H9 (cell line): ENCODE measurements at regions not wholly inside any gene's neighbourhood (a gene's known extent, or its start where the extent isn't known, plus 50 kb on each side); places are given as distances from the start of the nearest gene placed in this dataset.

Experiments used
- DNase-seq: peaks from one replicate; pipeline ENCODE4 v3.0.0-alpha.2; 2017
- H2AFZ ChIP-seq: one replicate; pipeline ENCODE4 v1.6.1; 2013; ENCODE audit warnings: mild to moderate bottlenecking, low read length, control low read depth, moderate library complexity
- H2AK5ac ChIP-seq: 2 replicates; pipeline ENCODE4 v1.6.1; 2013; ENCODE audit warnings: low read length, control low read depth, mixed read lengths; ENCODE audit not compliant: insufficient read length
- H2BK120ac ChIP-seq: one replicate; pipeline ENCODE4 v1.6.1; 2013; ENCODE audit warnings: low read depth, mild to moderate bottlenecking, low read length, control low read depth, inconsistent platforms; ENCODE audit not compliant: poor library complexity, severe bottlenecking
- H2BK12ac ChIP-seq: 2 replicates; pipeline ENCODE4 v1.6.1; 2013; ENCODE audit warnings: low read length, control low read depth, mixed read lengths, low read depth; ENCODE audit not compliant: insufficient read length
- H2BK15ac ChIP-seq: 2 replicates; pipeline ENCODE4 v1.6.1; 2013; ENCODE audit warnings: low read depth, low read length, control low read depth
- H2BK20ac ChIP-seq: one replicate; pipeline ENCODE4 v1.6.1; 2013; ENCODE audit warnings: low read depth, mild to moderate bottlenecking, low read length, control low read depth, inconsistent platforms; ENCODE audit not compliant: poor library complexity, severe bottlenecking
- H2BK5ac ChIP-seq: 2 replicates; pipeline ENCODE4 v1.6.1; 2013; ENCODE audit warnings: low read length, control low read depth, mixed read lengths; ENCODE audit not compliant: insufficient read length
- H3K14ac ChIP-seq: 2 replicates; pipeline ENCODE4 v1.6.1; 2013; ENCODE audit warnings: low read length, control low read depth; ENCODE audit not compliant: insufficient read depth
- H3K18ac ChIP-seq: 2 replicates; pipeline ENCODE4 v1.6.1; 2013; ENCODE audit warnings: low read depth, mild to moderate bottlenecking, mixed read lengths, low read length, control low read depth; ENCODE audit not compliant: insufficient read length
- H3K23ac ChIP-seq: 2 replicates; pipeline ENCODE4 v1.6.1; 2013; ENCODE audit warnings: low read length, control low read depth, mixed read lengths, low read depth; ENCODE audit not compliant: insufficient read length
- H3K23me2 ChIP-seq: 2 replicates; pipeline ENCODE4 v1.6.1; 2013; ENCODE audit warnings: low read depth, mild to moderate bottlenecking, mixed read lengths, low read length, control low read depth; ENCODE audit not compliant: insufficient read length, poor library complexity, severe bottlenecking
- H3K27ac ChIP-seq: 2 replicates; pipeline ENCODE4 v1.5.1; 2013; ENCODE audit warnings: low read length, control low read depth, mixed read lengths, low read depth; ENCODE audit not compliant: insufficient read length
- H3K27me3 ChIP-seq: 2 replicates; pipeline ENCODE4 v1.6.1; 2013; ENCODE audit warnings: low read length, control low read depth, inconsistent platforms; ENCODE audit not compliant: insufficient read depth
- H3K4ac ChIP-seq: 2 replicates; pipeline ENCODE4 v1.6.1; 2013; ENCODE audit warnings: low read depth, mild to moderate bottlenecking, control low read depth, inconsistent platforms, low read length, moderate library complexity
- H3K4me1 ChIP-seq: 2 replicates; pipeline ENCODE4 v1.6.1; 2013; ENCODE audit warnings: low read length, control low read depth, inconsistent platforms; ENCODE audit not compliant: insufficient read depth
- H3K4me2 ChIP-seq: 2 replicates; pipeline ENCODE4 v1.6.1; 2013; ENCODE audit warnings: low read length, control low read depth, mixed read lengths; ENCODE audit not compliant: insufficient read length, insufficient read depth
- H3K56ac ChIP-seq: 2 replicates; pipeline ENCODE4 v1.6.1; 2013; ENCODE audit warnings: low read depth, mild to moderate bottlenecking, mixed read lengths, low read length, control low read depth; ENCODE audit not compliant: insufficient read length
- H3K79me1 ChIP-seq: 2 replicates; pipeline ENCODE4 v1.6.1; 2013; ENCODE audit warnings: low read depth, mild to moderate bottlenecking, moderate library complexity, low read length, control low read depth, inconsistent platforms; ENCODE audit not compliant: insufficient read depth, poor library complexity, severe bottlenecking
- H3K79me2 ChIP-seq: 2 replicates; pipeline ENCODE4 v1.6.1; 2013; ENCODE audit warnings: low read length, control low read depth, inconsistent platforms; ENCODE audit not compliant: insufficient read depth
- H3K9ac ChIP-seq: 2 replicates; pipeline ENCODE4 v1.6.1; 2013; ENCODE audit warnings: low read length, control low read depth, mixed read lengths; ENCODE audit not compliant: insufficient read length; ENCODE audit errors: extremely low read depth
- H3K9me3 ChIP-seq: one replicate; pipeline ENCODE4 v1.6.1; 2013; ENCODE audit warnings: low read depth, low read length, inconsistent platforms; ENCODE audit not compliant: control insufficient read depth
- H3T11ph ChIP-seq: one replicate; pipeline ENCODE4 v1.6.1; 2013; ENCODE audit warnings: mild to moderate bottlenecking, low read length, control low read depth, inconsistent platforms
- H4K20me1 ChIP-seq: one replicate; pipeline ENCODE4 v1.6.1; 2013; ENCODE audit not compliant: control insufficient read depth, insufficient read length, insufficient read depth
- H4K5ac ChIP-seq: 2 replicates; pipeline ENCODE4 v1.6.1; 2013; ENCODE audit warnings: low read depth, mild to moderate bottlenecking, mixed read lengths, low read length, control low read depth; ENCODE audit not compliant: insufficient read length
- H4K8ac ChIP-seq: replicated peaks from 2 replicates; pipeline ENCODE4 v1.6.1; 2013; ENCODE audit warnings: low read length, control low read depth, mixed read lengths, low read depth; ENCODE audit not compliant: insufficient read length
- H4K91ac ChIP-seq: 2 replicates; pipeline ENCODE4 v1.6.1; 2013; ENCODE audit warnings: low read depth, mild to moderate bottlenecking, moderate library complexity, mixed read lengths, low read length, control low read depth; ENCODE audit not compliant: insufficient read length
- H3K27ac Mint-ChIP-seq, 3 experiments: 2 replicates in 2 of 3; 3 replicates in 1 of 3; pipeline ENCODE4 v1.8.0; 2020 to 2021; ENCODE audit warnings: mixed read lengths in 3 of 3, mild to moderate bottlenecking in 1 of 3, moderate library complexity in 1 of 3
- H3K27me3 Mint-ChIP-seq: 2 replicates; pipeline ENCODE4 v1.8.0; 2021; ENCODE audit warnings: low read depth, mild to moderate bottlenecking, moderate library complexity, mixed read lengths
- H3K36me3 Mint-ChIP-seq, 3 experiments: 2 replicates in 2 of 3; 3 replicates in 1 of 3; pipeline ENCODE4 v1.8.0; 2020 to 2021; ENCODE audit warnings: low read depth in 3 of 3, mixed read lengths in 3 of 3; ENCODE audit not compliant: insufficient read depth in 1 of 3
- H3K4me1 Mint-ChIP-seq, 2 experiments: 2 replicates each; pipeline ENCODE4 v1.8.0; 2020; ENCODE audit warnings: mixed read lengths in 2 of 2
- H3K4me3 Mint-ChIP-seq, 2 experiments: 2 replicates in 1 of 2; 3 replicates in 1 of 2; pipeline ENCODE4 v1.8.0; 2020 to 2021; ENCODE audit warnings: mild to moderate bottlenecking in 2 of 2, mixed read lengths in 2 of 2, moderate library complexity in 1 of 2
- H3K9me3 Mint-ChIP-seq, 2 experiments: 2 replicates in 1 of 2; 3 replicates in 1 of 2; pipeline ENCODE4 v1.8.0; 2020; ENCODE audit warnings: mild to moderate bottlenecking in 2 of 2, mixed read lengths in 2 of 2, moderate library complexity in 1 of 2
- CTCF ChIP-seq: fragments of 200-600 bp; sonication (generic); conservative IDR thresholded peaks from 3 replicates; pipeline ENCODE4 v1.8.0; 2021; ENCODE audit warnings: antibody characterized with exemption, mild to moderate bottlenecking

DNA sequence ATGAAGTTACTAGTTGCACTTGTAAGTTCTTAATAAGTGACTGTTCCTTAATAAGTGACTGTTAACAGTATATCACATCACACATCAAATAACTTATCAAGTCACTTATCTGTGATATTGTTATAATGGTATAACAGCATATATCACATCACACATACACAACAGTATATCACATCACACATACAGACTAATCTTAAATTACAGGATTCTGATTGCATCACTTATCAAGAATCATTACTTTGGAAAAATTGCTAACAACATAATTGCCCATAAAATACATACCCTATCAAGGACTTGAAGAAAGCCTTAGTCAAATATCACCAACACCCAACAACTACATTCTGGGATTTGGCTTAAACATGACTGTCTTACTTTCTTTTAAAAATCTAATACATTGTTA is 813.5 kb downstream of the LTN1 start:
- H3K79me2 ChIP-seq = no peaks in the 10 kb centered on the region
- H4K20me1 ChIP-seq = no peaks in the 10 kb centered on the region
- H3K4me1 ChIP-seq = no peaks in the 10 kb centered on the region
- no peak overlapping the region for H3K9ac ChIP-seq
- H3K56ac ChIP-seq = no peak overlapping the region
- Mint-ChIP-seq H3K27me3 (no peaks in the 10 kb centered on the region), H3K27ac (no peak overlapping the region), H3K4me3 (no peak overlapping the region), H3K36me3 (peaks cover 6 to 23% (median 7%) of the 10 kb centered on the region in 3 experiments; a peak in 6 of 7 replicates), H3K9me3 (peaks cover 29 to 33% of the 10 kb centered on the region in 2 experiments), H3K4me1 (no peaks in the 10 kb centered on the region)
- H3K4ac ChIP-seq = no peak overlapping the region
- H2AFZ ChIP-seq = no peak overlapping the region
- no peak overlapping the region for H4K91ac ChIP-seq
- H3K23me2 ChIP-seq = no peaks in the 10 kb centered on the region
- H4K5ac ChIP-seq = no peak overlapping the region
- H2BK12ac ChIP-seq = no peak overlapping the region
- no peak for DNase-seq
- no peak overlapping the region for H3K23ac ChIP-seq
- H3K9me3 ChIP-seq = no peaks in the 10 kb centered on the region
- no peak overlapping the region for H3T11ph ChIP-seq
- H2BK120ac ChIP-seq = no peak overlapping the region
- no peak for TF ChIP-seq CTCF
- H2BK15ac ChIP-seq = no peak overlapping the region
- no peaks in the 10 kb centered on the region for H3K27me3 ChIP-seq
- H2BK20ac ChIP-seq = no peak overlapping the region
- no peak overlapping the region for H3K14ac ChIP-seq
- no peak overlapping the region for H3K4me2 ChIP-seq
- no peak overlapping the region for H3K18ac ChIP-seq
- no peak overlapping the region for H4K8ac ChIP-seq
- no peak overlapping the region for H2BK5ac ChIP-seq
- no peaks in the 10 kb centered on the region for H3K79me1 ChIP-seq
- H3K27ac ChIP-seq = no peak overlapping the region
- H2AK5ac ChIP-seq = no peak overlapping the region
